ENCODE measurements at regions not wholly inside any gene's neighbourhood (a gene's known extent, or its start where the extent isn't known, plus 50 kb on each side); places are given as distances from the start of the nearest gene placed in this dataset.

GRCh38 chr3:17845026-17845812 lies 102.8 kb upstream of the TBC1D5 start:
- CTCF ChIA-PET, result interaction anchor here (1.8 kb wide), 1 partner anchor 200 kb away, joined by 6 read pairs; no protein-coding TSS in a partner anchor
- Histone ChIP-seq H3K4me1 (ENCODE audit: control insufficient read depth in 1 of 2, insufficient read depth in 2 of 2, low read depth in 1 of 2, low read length in 1 of 2) (no peaks in the 10 kb centered on the region; a peak in 1 of 4 replicates), H3K9me3 (no peaks in the 10 kb centered on the region), H3K4me2 (no peak overlapping the region), H3F3A (replicated peaks; ENCODE audit: insufficient read depth) (no peaks in the 10 kb centered on the region), H3K27ac (ENCODE audit: low read depth in 2 of 2, low read length in 1 of 2) (no peak overlapping the region), H3K27me3 (ENCODE audit: insufficient read depth) (no peaks in the 10 kb centered on the region), H3K36me3 (replicated peaks in 1 of 2; ENCODE audit: control insufficient read depth in 1 of 2, insufficient read depth in 2 of 2, low read length in 1 of 2) (no peaks in the 10 kb centered on the region), H2AFZ (ENCODE audit: low read depth) (no peak overlapping the region), H3K79me2 (ENCODE audit: insufficient read depth) (no peaks in the 10 kb centered on the region), H3K9ac (no peak overlapping the region), H3K4me3 (ENCODE audit: low read depth in 2 of 2, low read length in 1 of 2) (no peak overlapping the region), H4K20me1 (ENCODE audit: insufficient read depth) (no peaks in the 10 kb centered on the region), H3K9me2 (no peaks in the 10 kb centered on the region)
- TF ChIP-seq IRF3 (IDR thresholded peaks at IDR 0.05; ENCODE audit: low read depth, low read length) (no peak), NRF1 (IDR thresholded peaks at IDR 0.05; ENCODE audit: low read depth, low read length) (no peak), TCF12 (IDR thresholded peaks at IDR 0.05) (no peak), CTCF (IDR thresholded peaks at IDR 0.05) (no peak), POLR2AphosphoS5 (IDR thresholded peaks at IDR 0.05; ENCODE audit: low read depth, low read length) (no peak), RAD21 (IDR thresholded peaks at IDR 0.05; ENCODE audit: low read length) (no peak), SMC3 (IDR thresholded peaks at IDR 0.05; ENCODE audit: low read depth, low read length) (no peak), MEF2A (IDR thresholded peaks at IDR 0.05; ENCODE audit: borderline replicate concordance, low read depth) (no peak), PBX3 (IDR thresholded peaks at IDR 0.05) (no peak), REST (IDR thresholded peaks at IDR 0.05; ENCODE audit: low read depth, low read length) (no peak), RCOR1 (IDR thresholded peaks at IDR 0.05; ENCODE audit: low read length) (no peak), TAF1 (IDR thresholded peaks at IDR 0.05; ENCODE audit: borderline replicate concordance, low read depth, low read length) (no peak), FOXM1 (IDR thresholded peaks at IDR 0.05; ENCODE audit: low read depth) (no peak), MXI1 (IDR thresholded peaks at IDR 0.05; ENCODE audit: low read depth, low read length) (no peak), RFX5 (IDR thresholded peaks at IDR 0.05; ENCODE audit: low read length) (no peak), NFIC (IDR thresholded peaks at IDR 0.05; ENCODE audit: borderline replicate concordance) (no peak), CHD2 (IDR thresholded peaks at IDR 0.05; ENCODE audit: low read length, partially characterized antibody) (no peak), EP300 (IDR thresholded peaks at IDR 0.05; ENCODE audit: borderline replicate concordance in 1 of 2, low read depth in 1 of 2, low read length in 1 of 2) (no peak), YY1 (IDR thresholded peaks at IDR 0.05; ENCODE audit: low read depth) (no peak), TEAD4 (IDR thresholded peaks at IDR 0.05; ENCODE audit: borderline replicate concordance, insufficient read depth) (no peak)
- 31% methylated on average over 5 of the region's 5 CpGs for WGBS (ENCODE audit: low lambda C conversion rate)
- no peak for DNase-seq
- POLR2A ChIA-PET, result no interaction called here

All from SK-N-SH (cell line).